ENCODE measurements at regions not wholly inside any gene's neighbourhood (a gene's known extent, or its start where the extent isn't known, plus 50 kb on each side); places are given as distances from the start of the nearest gene placed in this dataset.

DNA sequence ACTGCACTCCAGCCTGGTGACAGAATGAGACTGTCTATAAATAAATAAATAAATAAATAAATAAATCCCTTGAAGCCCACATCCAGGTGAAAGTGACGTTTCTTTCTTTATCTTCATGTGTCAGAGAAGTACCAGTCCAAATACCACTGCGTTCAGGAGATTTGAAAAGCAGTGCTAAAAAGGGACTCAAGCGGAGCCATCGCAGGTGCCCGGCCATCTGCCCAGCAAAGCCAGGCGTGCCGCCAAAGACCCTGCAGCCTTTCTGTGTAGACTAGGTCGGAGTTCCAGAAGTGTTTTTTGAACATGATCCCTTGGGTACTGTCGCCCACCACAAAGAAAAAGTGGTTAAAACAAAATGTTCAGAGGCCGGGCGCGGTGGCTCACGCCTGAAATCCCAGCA, 65.7 kb upstream of the CEP85L start:
- TF ChIP-seq POLR2A (IDR thresholded peaks at IDR 0.05), result no peak
- no peak for TF ChIP-seq EP300 (IDR thresholded peaks at IDR 0.05)

Measured in ovary (tissue), 1 donor.